GM23248 (cell line): ENCODE measurements at regions not wholly inside any gene's neighbourhood (a gene's known extent, or its start where the extent isn't known, plus 50 kb on each side); places are given as distances from the start of the nearest gene placed in this dataset.

Source experiments
- DNase-seq: peaks from one replicate; pipeline ENCODE4 v3.0.0-alpha.2; 2015
- H2AFZ ChIP-seq: fragments of 200-600 bp; sonication (generic); 2 replicates; pipeline ENCODE4 v1.6.1; 2016; ENCODE audit warnings: antibody characterized with exemption
- H3F3A ChIP-seq: fragments of 200-600 bp; sonication (generic); 2 replicates; pipeline ENCODE4 v1.6.1; 2016; ENCODE audit warnings: mild to moderate bottlenecking, antibody characterized with exemption, mixed run types; ENCODE audit not compliant: insufficient read depth
- H3K27ac ChIP-seq: fragments of 200-600 bp; sonication (generic); 2 replicates; pipeline ENCODE4 v1.5.1; 2016; ENCODE audit warnings: mild to moderate bottlenecking
- H3K27me3 ChIP-seq: fragments of 200-600 bp; sonication (generic); replicated peaks from 2 replicates; pipeline ENCODE4 v1.6.1; 2016; ENCODE audit warnings: mild to moderate bottlenecking; ENCODE audit not compliant: insufficient read depth
- H3K36me3 ChIP-seq: fragments of 200-600 bp; sonication (generic); 2 replicates; pipeline ENCODE4 v1.6.1; 2016; ENCODE audit warnings: low read depth, mild to moderate bottlenecking
- H3K4me1 ChIP-seq: fragments of 200-600 bp; sonication (generic); 2 replicates; pipeline ENCODE4 v1.6.1; 2016; ENCODE audit warnings: mild to moderate bottlenecking; ENCODE audit not compliant: insufficient read depth
- H3K4me2 ChIP-seq: fragments of 200-600 bp; sonication (generic); one replicate; pipeline ENCODE4 v1.6.1; 2016; ENCODE audit warnings: mild to moderate bottlenecking; ENCODE audit not compliant: unreplicated experiment
- H3K4me3 ChIP-seq: fragments of 200-600 bp; sonication (generic); 2 replicates; pipeline ENCODE4 v1.5.1; 2016; ENCODE audit warnings: mild to moderate bottlenecking
- H3K79me2 ChIP-seq: fragments of 200-600 bp; sonication (generic); 2 replicates; pipeline ENCODE4 v1.6.1; 2016; ENCODE audit warnings: mild to moderate bottlenecking; ENCODE audit not compliant: insufficient read depth
- H3K9ac ChIP-seq: fragments of 200-600 bp; sonication (generic); 2 replicates; pipeline ENCODE4 v1.6.1; 2016; ENCODE audit warnings: mild to moderate bottlenecking
- H3K9me2 ChIP-seq: fragments of 200-600 bp; sonication (generic); 2 replicates; pipeline ENCODE4 v1.6.1; 2016; ENCODE audit warnings: mixed run types, mild to moderate bottlenecking, moderate library complexity; ENCODE audit not compliant: insufficient read depth
- H3K9me3 ChIP-seq: fragments of 200-600 bp; sonication (generic); one replicate; pipeline ENCODE4 v1.6.1; 2017; ENCODE audit warnings: low read depth
- H4K20me1 ChIP-seq: fragments of 200-600 bp; sonication (generic); 2 replicates; pipeline ENCODE4 v1.6.0; 2016; ENCODE audit not compliant: insufficient read depth
- EZH2 ChIP-seq: fragments of 200-600 bp; sonication (generic); IDR thresholded peaks from 2 replicates; pipeline ENCODE4 v1.6.1; 2018; ENCODE audit warnings: antibody characterized with exemption, mild to moderate bottlenecking; ENCODE audit not compliant: insufficient read depth, poor library complexity, severe bottlenecking
- EZH2phosphoT487 ChIP-seq: fragments of 200-600 bp; sonication (generic); IDR thresholded peaks from 2 replicates; pipeline ENCODE4 v1.6.1; 2018; ENCODE audit warnings: antibody characterized with exemption, moderate library complexity, mild to moderate bottlenecking, low read depth; ENCODE audit not compliant: insufficient read depth
- WGBS, 2 experiments: methylation state at CpG; one replicate each; pipeline ENCODE4 v1.1.6; 2015 to 2017; ENCODE audit warnings: low lambda C conversion rate in 2 of 2, low coverage in 1 of 2; ENCODE audit errors: missing lambda C conversion rate in 2 of 2; 5-methylcytosine and 5-hydroxymethylcytosine counted together
- in situ Hi-C: fragments of 300-500 bp; cut with MboI; formaldehyde crosslinking; loops from 2 replicates; pipeline ENCODE4 v1.15.0; 2020

- H4K20me1 ChIP-seq: no peaks in the 10 kb centered on the region
- H3K4me3 ChIP-seq: no peak overlapping the region
- H3F3A ChIP-seq: no peaks in the 10 kb centered on the region
- H3K4me2 ChIP-seq: no peak overlapping the region
- no peaks in the 10 kb centered on the region for H3K4me1 ChIP-seq
- H3K9me3 ChIP-seq: no peaks in the 10 kb centered on the region
- peaks cover 11% of the 10 kb centered on the region; the same call in 1 of the 2 replicates for H3K27me3 ChIP-seq
- H2AFZ ChIP-seq: no peak overlapping the region
- H3K27ac ChIP-seq: no peak overlapping the region
- H3K79me2 ChIP-seq: no peaks in the 10 kb centered on the region
- no peak for DNase-seq
- H3K9ac ChIP-seq: no peak overlapping the region
- WGBS, 2 experiments: 19 to 29% methylated on average over 5 of the region's 5 CpGs
- no peaks in the 10 kb centered on the region for H3K36me3 ChIP-seq
- TF ChIP-seq EZH2 (no peak), EZH2phosphoT487 (no peak)
- in situ Hi-C loops: no loop called here
- no peaks in the 10 kb centered on the region for H3K9me2 ChIP-seq
These were observed 105.2 kb upstream of the EPHA3 start for GRCh38 chr3:89002191-89002590.

GRCh38 chr3:89013536-89013935 is 93.9 kb upstream of the EPHA3 start:
- no peak overlapping the region for H3K4me2 ChIP-seq
- H2AFZ ChIP-seq: no peak overlapping the region
- no peaks in the 10 kb centered on the region for H3K4me1 ChIP-seq
- WGBS, 2 experiments: 21 to 22% methylated on average over 3 of the region's 3 CpGs
- no peaks in the 10 kb centered on the region for H3K36me3 ChIP-seq
- no peaks in the 10 kb centered on the region for H3K9me3 ChIP-seq
- H3F3A ChIP-seq: no peaks in the 10 kb centered on the region
- H4K20me1 ChIP-seq: no peaks in the 10 kb centered on the region
- in situ Hi-C loops: no loop called here
- TF ChIP-seq EZH2 (no peak), EZH2phosphoT487 (no peak)
- H3K79me2 ChIP-seq: no peaks in the 10 kb centered on the region
- H3K27me3 ChIP-seq: peaks cover 11% of the 10 kb centered on the region; the same call in 1 of the 2 replicates
- no peak overlapping the region for H3K4me3 ChIP-seq
- DNase-seq: no peak
- no peak overlapping the region for H3K9ac ChIP-seq
- H3K9me2 ChIP-seq: no peaks in the 10 kb centered on the region
- no peak overlapping the region for H3K27ac ChIP-seq

- H3F3A ChIP-seq: peaks cover 8% of the 10 kb centered on the region; the same call in 1 of the 2 replicates
- no peaks in the 10 kb centered on the region for H3K79me2 ChIP-seq
- no peak overlapping the region for H2AFZ ChIP-seq
- H4K20me1 ChIP-seq: no peaks in the 10 kb centered on the region
- H3K4me2 ChIP-seq: no peak overlapping the region
- H3K9ac ChIP-seq: no peak overlapping the region
- TF ChIP-seq EZH2 (no peak), EZH2phosphoT487 (no peak)
- H3K4me1 ChIP-seq: peaks cover 15% of the 10 kb centered on the region; the same call in 1 of the 2 replicates
- H3K27me3 ChIP-seq: peaks cover 11% of the 10 kb centered on the region; the same call in 1 of the 2 replicates
- H3K9me3 ChIP-seq: no peaks in the 10 kb centered on the region
- H3K9me2 ChIP-seq: no peaks in the 10 kb centered on the region
- no peak overlapping the region for H3K4me3 ChIP-seq
- WGBS, 2 experiments: 37 to 50% methylated on average over 1 of the region's 1 CpG
- DNase-seq: no peak
- in situ Hi-C loops: no loop called here
- H3K27ac ChIP-seq: no peak overlapping the region
- H3K36me3 ChIP-seq: no peaks in the 10 kb centered on the region
These were observed 89.9 kb upstream of the EPHA3 start for GRCh38 chr3:89017531-89017930.

- Histone ChIP-seq H3K27ac (no peak overlapping the region), H3K36me3 (no peaks in the 10 kb centered on the region), H2AFZ (no peak overlapping the region), H4K20me1 (no peaks in the 10 kb centered on the region), H3K27me3 (no peaks in the 10 kb centered on the region), H3K9me2 (no peaks in the 10 kb centered on the region), H3K9ac (no peak overlapping the region), H3K9me3 (no peaks in the 10 kb centered on the region), H3K79me2 (no peaks in the 10 kb centered on the region), H3K4me2 (peak overlapping the region; percentile 23), H3K4me1 (peaks cover 24% of the 10 kb centered on the region; the same call in 1 of the 2 replicates), H3K4me3 (peak overlapping the region; percentile 35), H3F3A (peaks cover 8% of the 10 kb centered on the region; the same call in 1 of the 2 replicates)
- in situ Hi-C loops: no loop called here
- DNase-seq: peak; percentile 72
- no peak for TF ChIP-seq EZH2
- peak; percentile 75; the same call in 1 of the 2 replicates for TF ChIP-seq EZH2phosphoT487
- whole genome bisulfite sequencing, 2 experiments: 1% methylated on average over 4 of the region's 4 CpGs
These were observed 82.2 kb upstream of the EPHA3 start for GRCh38 chr3:89025185-89025584.
